ENCODE measurements at regions not wholly inside any gene's neighbourhood (a gene's known extent, or its start where the extent isn't known, plus 50 kb on each side); places are given as distances from the start of the nearest gene placed in this dataset.

DNA sequence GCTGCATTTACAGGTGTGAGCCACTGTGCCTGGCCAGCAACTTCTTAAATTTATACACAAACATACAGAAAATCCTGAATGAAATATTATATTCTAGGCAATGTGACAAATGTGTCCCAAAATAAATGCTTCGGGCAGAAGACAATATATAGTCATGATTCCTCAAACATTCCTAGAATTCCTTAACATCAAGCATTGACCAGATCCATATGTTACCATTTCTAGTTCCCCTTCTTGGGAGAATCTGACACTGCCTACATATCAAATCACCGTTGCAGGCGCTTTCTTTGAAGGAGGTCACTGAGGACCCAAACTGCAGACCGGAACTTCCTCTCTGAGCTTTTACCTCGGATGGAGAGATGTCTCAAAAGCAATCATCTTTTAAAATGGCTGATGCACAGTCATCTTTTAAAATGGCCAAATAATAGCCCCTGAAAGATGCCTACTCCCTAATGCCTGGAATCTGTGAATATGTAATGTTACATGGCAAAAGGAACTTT lies 323.5 kb downstream of the PHF14 start:
- Histone ChIP-seq H3K27me3 (ENCODE audit: control insufficient read depth, low read length) (no peaks in the 10 kb centered on the region), H3K9me2 (replicated peaks; ENCODE audit: control insufficient read depth, low read length) (no peaks in the 10 kb centered on the region), H3K27ac (ENCODE audit: low read depth, low read length) (no peak overlapping the region), H3F3A (ENCODE audit: control insufficient read depth, insufficient read depth) (no peaks in the 10 kb centered on the region), H3K4me1 (ENCODE audit: control insufficient read depth, low read length) (peaks cover 3% of the 10 kb centered on the region; the same call in 1 of the 2 replicates), H3K36me3 (ENCODE audit: control insufficient read depth, low read length) (no peaks in the 10 kb centered on the region), H3K79me2 (ENCODE audit: control insufficient read depth, low read length) (no peaks in the 10 kb centered on the region), H3K4me2 (ENCODE audit: low read length) (no peak overlapping the region), H3K9me3 (ENCODE audit: control insufficient read depth, insufficient read depth, low read length) (peaks cover 9% of the 10 kb centered on the region; the same call in 1 of the 2 replicates), H4K20me1 (ENCODE audit: control insufficient read depth, insufficient read depth, low read depth, low read length) (no peaks in the 10 kb centered on the region), H3K4me3 (ENCODE audit: low read length) (no peak overlapping the region)
- no peak for TF ChIP-seq EZH2phosphoT487 (IDR thresholded peaks at IDR 0.05; ENCODE audit: borderline replicate concordance, low read length)
- TF ChIP-seq, protein P1, sequence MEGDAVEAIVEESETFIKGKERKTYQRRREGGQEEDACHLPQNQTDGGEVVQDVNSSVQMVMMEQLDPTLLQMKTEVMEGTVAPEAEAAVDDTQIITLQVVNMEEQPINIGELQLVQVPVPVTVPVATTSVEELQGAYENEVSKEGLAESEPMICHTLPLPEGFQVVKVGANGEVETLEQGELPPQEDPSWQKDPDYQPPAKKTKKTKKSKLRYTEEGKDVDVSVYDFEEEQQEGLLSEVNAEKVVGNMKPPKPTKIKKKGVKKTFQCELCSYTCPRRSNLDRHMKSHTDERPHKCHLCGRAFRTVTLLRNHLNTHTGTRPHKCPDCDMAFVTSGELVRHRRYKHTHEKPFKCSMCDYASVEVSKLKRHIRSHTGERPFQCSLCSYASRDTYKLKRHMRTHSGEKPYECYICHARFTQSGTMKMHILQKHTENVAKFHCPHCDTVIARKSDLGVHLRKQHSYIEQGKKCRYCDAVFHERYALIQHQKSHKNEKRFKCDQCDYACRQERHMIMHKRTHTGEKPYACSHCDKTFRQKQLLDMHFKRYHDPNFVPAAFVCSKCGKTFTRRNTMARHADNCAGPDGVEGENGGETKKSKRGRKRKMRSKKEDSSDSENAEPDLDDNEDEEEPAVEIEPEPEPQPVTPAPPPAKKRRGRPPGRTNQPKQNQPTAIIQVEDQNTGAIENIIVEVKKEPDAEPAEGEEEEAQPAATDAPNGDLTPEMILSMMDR (IDR thresholded peaks at IDR 0.05; ENCODE audit: low read depth, low read length, poor library complexity, severe bottlenecking) = no peak

DNA sequence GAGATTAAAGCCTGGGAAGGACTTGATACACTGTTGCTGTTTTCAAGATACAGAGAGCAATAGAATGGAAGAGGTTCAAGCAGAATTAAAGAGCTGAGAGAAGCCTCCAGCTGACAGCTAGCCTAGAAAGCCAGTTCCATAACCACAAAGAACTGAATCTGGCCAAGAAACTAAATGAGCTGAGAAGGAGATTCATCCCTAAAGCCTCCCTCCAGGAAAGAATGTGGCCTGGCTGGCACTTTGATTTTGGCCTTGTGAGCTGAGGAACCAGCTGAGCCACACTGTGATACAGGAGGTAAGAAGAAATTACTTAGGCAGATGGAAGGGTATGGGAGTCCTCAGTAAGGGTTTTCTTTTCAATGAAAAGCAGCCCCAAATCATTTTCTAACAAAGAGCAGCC lies 324.1 kb downstream of the PHF14 start:
- H3K27ac ChIP-seq (ENCODE audit: low read depth, low read length) = no peak overlapping the region
- H3K9me2 ChIP-seq (replicated peaks; ENCODE audit: control insufficient read depth, low read length) = no peaks in the 10 kb centered on the region
- no peaks in the 10 kb centered on the region for H3K36me3 ChIP-seq (ENCODE audit: control insufficient read depth, low read length)
- TF ChIP-seq, protein P1 (IDR thresholded peaks at IDR 0.05; ENCODE audit: low read depth, low read length, poor library complexity, severe bottlenecking) = no peak
- TF ChIP-seq EZH2phosphoT487 (IDR thresholded peaks at IDR 0.05; ENCODE audit: borderline replicate concordance, low read length) = no peak
- H3K79me2 ChIP-seq (ENCODE audit: control insufficient read depth, low read length) = no peaks in the 10 kb centered on the region
- no peak overlapping the region for H3K4me2 ChIP-seq (ENCODE audit: low read length)
- no peaks in the 10 kb centered on the region for H3F3A ChIP-seq (ENCODE audit: control insufficient read depth, insufficient read depth)
- H4K20me1 ChIP-seq (ENCODE audit: control insufficient read depth, insufficient read depth, low read depth, low read length) = no peaks in the 10 kb centered on the region
- H3K27me3 ChIP-seq (ENCODE audit: control insufficient read depth, low read length) = no peaks in the 10 kb centered on the region
- peaks cover 3% of the 10 kb centered on the region; the same call in 1 of the 2 replicates for H3K4me1 ChIP-seq (ENCODE audit: control insufficient read depth, low read length)
- H3K4me3 ChIP-seq (ENCODE audit: low read length) = no peak overlapping the region
- H3K9me3 ChIP-seq (ENCODE audit: control insufficient read depth, insufficient read depth, low read length) = peaks cover 9% of the 10 kb centered on the region; the same call in 1 of the 2 replicates

DNA sequence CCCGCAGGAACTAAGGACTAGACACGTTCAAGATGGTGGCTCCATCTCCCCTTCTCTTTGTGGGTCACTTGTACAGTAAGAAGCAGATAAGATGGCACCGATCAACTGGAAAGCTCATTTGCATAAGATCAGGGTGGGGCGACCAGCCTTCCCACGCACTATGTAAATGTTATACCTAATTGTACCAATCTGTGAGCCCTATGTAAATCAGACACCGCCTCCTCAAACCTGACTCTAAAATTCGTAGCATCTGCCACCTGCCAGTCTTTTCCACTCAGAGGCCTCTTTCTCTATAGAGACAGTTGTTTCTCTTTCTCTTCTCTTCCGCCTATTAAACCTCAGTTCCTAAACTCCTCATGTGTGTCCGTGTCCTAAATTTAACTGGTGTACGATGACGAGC lies 324.5 kb downstream of the PHF14 start:
- TF ChIP-seq, protein P1 (IDR thresholded peaks at IDR 0.05; ENCODE audit: low read depth, low read length, poor library complexity, severe bottlenecking) = no peak
- no peak for TF ChIP-seq EZH2phosphoT487 (IDR thresholded peaks at IDR 0.05; ENCODE audit: borderline replicate concordance, low read length)
- Histone ChIP-seq H3K79me2 (ENCODE audit: control insufficient read depth, low read length) (no peaks in the 10 kb centered on the region), H3K9me2 (replicated peaks; ENCODE audit: control insufficient read depth, low read length) (no peaks in the 10 kb centered on the region), H3K4me1 (ENCODE audit: control insufficient read depth, low read length) (peaks cover 3% of the 10 kb centered on the region; the same call in 1 of the 2 replicates), H3K27ac (ENCODE audit: low read depth, low read length) (no peak overlapping the region), H3K27me3 (ENCODE audit: control insufficient read depth, low read length) (no peaks in the 10 kb centered on the region), H3K9me3 (ENCODE audit: control insufficient read depth, insufficient read depth, low read length) (peaks cover 9% of the 10 kb centered on the region; the same call in 1 of the 2 replicates), H3K36me3 (ENCODE audit: control insufficient read depth, low read length) (no peaks in the 10 kb centered on the region), H3F3A (ENCODE audit: control insufficient read depth, insufficient read depth) (no peaks in the 10 kb centered on the region), H4K20me1 (ENCODE audit: control insufficient read depth, insufficient read depth, low read depth, low read length) (no peaks in the 10 kb centered on the region), H3K4me3 (ENCODE audit: low read length) (no peak overlapping the region), H3K4me2 (ENCODE audit: low read length) (no peak overlapping the region)

Data from DOHH2 (cell line).